Activated T-helper 1 cell treated with anti-CD3 and anti-CD28 coated beads, Interleukin-12 subunit alpha, Interleukin-12 subunit beta, Interleukin-2, Interleukin-4 antibody, amounts not matched to agents 30 ng/mL and 10 ng/mL and 1 ng/mL, durations not matched to agents 14 hours and 24 hours and 36 hours (primary cell): ENCODE measurements at regions not wholly inside any gene's neighbourhood (a gene's known extent, or its start where the extent isn't known, plus 50 kb on each side); places are given as distances from the start of the nearest gene placed in this dataset.
"Not testable (repeated sequence)": the region's sequence is repeated elsewhere in the genome, so short reads cannot be mapped to it uniquely, and the experiment has no call there.

ENCODE experiments used
- DNase-seq: peaks from one replicate; pipeline ENCODE4 v3.0.0; 2021; ENCODE audit warnings: low spot score
- H3K27ac Mint-ChIP-seq: one replicate; pipeline ENCODE4 v1.8.0; 2021; ENCODE audit warnings: mild to moderate bottlenecking, mixed read lengths
- H3K27me3 Mint-ChIP-seq: one replicate; pipeline ENCODE4 v1.8.0; 2022; ENCODE audit warnings: mild to moderate bottlenecking, moderate library complexity, mixed read lengths; ENCODE audit not compliant: insufficient read depth
- H3K36me3 Mint-ChIP-seq: one replicate; pipeline ENCODE4 v1.8.0; 2021; ENCODE audit warnings: low read depth, mixed read lengths
- H3K4me1 Mint-ChIP-seq: one replicate; pipeline ENCODE4 v1.8.0; 2021; ENCODE audit warnings: low read depth, mixed read lengths
- H3K4me3 Mint-ChIP-seq: one replicate; pipeline ENCODE4 v1.8.0; 2021; ENCODE audit warnings: mild to moderate bottlenecking, moderate library complexity, mixed read lengths
- H3K9me3 Mint-ChIP-seq: one replicate; pipeline ENCODE4 v1.8.0; 2021; ENCODE audit warnings: mixed read lengths
- intact Hi-C: fragments of 100-400 bp; cut with micrococcal nuclease; formaldehyde crosslinking; loops from one replicate; pipeline ENCODE4 v1.15.1; 2024

DNA sequence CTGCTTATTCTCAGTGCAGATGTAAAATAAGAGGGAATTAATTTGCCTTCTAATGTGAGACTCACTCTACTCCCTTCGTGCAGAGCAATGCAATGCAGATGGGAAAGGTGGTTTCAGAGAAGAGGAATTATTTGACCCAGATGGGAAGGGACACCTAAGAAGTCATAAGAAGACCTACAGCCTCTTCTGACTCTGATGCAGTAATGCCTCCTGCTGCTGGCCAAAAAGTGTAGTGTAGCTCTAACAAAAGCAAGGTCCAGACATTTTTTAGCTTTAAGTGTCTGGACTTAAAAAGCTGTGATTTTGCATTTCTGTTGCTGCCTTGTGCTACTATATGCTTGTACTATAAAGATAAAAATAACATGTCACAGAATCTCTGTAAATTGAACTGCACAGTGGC, 501.4 kb downstream of the TTLL7 start:
- peaks cover 25% of the 10 kb centered on the region for H3K36me3 Mint-ChIP-seq
- intact Hi-C loops, result no loop called here
- H3K4me1 Mint-ChIP-seq, result peaks cover 54% of the 10 kb centered on the region
- H3K9me3 Mint-ChIP-seq, result peaks cover 41% of the 10 kb centered on the region
- no peak overlapping the region for H3K4me3 Mint-ChIP-seq
- no peak for DNase-seq
- no peaks in the 10 kb centered on the region for H3K27me3 Mint-ChIP-seq
- no peak overlapping the region for H3K27ac Mint-ChIP-seq

DNA sequence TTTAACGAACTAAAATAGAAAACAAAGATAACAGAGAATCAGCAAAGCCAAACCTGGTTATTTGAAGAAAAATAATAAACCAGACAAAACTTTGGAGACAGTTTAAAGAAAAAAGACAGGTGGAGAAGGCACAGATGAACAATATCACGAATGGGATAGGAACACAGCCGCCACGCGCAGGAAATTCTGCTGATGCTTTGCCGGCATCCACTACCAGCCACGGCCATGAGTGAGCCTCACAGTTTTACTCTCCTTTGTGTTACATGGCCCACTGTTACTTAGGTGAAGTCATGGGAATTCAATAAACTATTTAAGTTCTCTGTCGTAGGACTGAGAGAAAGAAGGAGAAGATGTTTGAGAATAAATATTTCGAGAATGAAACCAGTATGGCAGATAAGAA, 503.4 kb downstream of the TTLL7 start:
- H3K36me3 Mint-ChIP-seq, result peaks cover 20% of the 10 kb centered on the region
- peaks cover 46% of the 10 kb centered on the region for H3K4me1 Mint-ChIP-seq
- DNase-seq, result no peak
- no peak overlapping the region for H3K27ac Mint-ChIP-seq
- peaks cover 38% of the 10 kb centered on the region for H3K9me3 Mint-ChIP-seq
- intact Hi-C loops, result no loop called here
- H3K27me3 Mint-ChIP-seq, result no peaks in the 10 kb centered on the region
- H3K4me3 Mint-ChIP-seq, result no peak overlapping the region

- Mint-ChIP-seq H3K9me3 (peaks cover 35% of the 10 kb centered on the region), H3K4me1 (peaks cover 47% of the 10 kb centered on the region), H3K27ac (no peak overlapping the region), H3K4me3 (no peak overlapping the region), H3K27me3 (no peaks in the 10 kb centered on the region), H3K36me3 (peaks cover 21% of the 10 kb centered on the region)
- no peak for DNase-seq
- intact Hi-C loops, result no loop called here
Observed at GRCh38 chr1:83493633-83494032, 505.3 kb downstream of the TTLL7 start.

- intact Hi-C loops, result loop anchor here (1.0 to 2.0 kb wide), 2 partner anchors 9 to 17 kb away; no protein-coding TSS in a partner anchor
- no peak for DNase-seq
- Mint-ChIP-seq H3K9me3 (peaks cover 36% of the 10 kb centered on the region), H3K4me1 (peaks cover 64% of the 10 kb centered on the region), H3K27ac (no peak overlapping the region), H3K36me3 (peaks cover 23% of the 10 kb centered on the region), H3K4me3 (no peak overlapping the region), H3K27me3 (no peaks in the 10 kb centered on the region)
Observed at GRCh38 chr1:83491930-83492329, 507.0 kb downstream of the TTLL7 start.

DNA sequence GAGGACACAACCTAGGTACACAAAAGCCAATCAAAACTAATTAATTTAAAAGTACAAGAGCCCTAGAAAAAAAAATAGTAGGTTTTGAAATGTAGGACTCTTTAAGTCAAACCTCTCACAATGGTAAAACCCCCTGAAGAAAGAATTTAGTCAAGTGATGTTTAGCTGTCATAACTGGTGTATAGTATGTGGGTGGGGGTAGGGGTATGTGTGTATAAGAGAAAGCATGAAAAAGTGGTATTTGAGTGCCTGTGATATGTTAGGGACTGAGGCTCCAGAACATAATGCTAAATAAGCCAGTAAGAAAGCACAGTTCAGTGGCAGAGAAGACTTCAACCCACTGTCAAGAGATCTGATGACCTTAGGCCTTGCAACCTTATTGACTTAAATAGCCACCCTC, 507.9 kb downstream of the TTLL7 start:
- H3K36me3 Mint-ChIP-seq, result peaks cover 22% of the 10 kb centered on the region
- H3K27me3 Mint-ChIP-seq, result no peaks in the 10 kb centered on the region
- peak overlapping the region; percentile 68 for H3K27ac Mint-ChIP-seq
- no peak for DNase-seq
- peaks cover 33% of the 10 kb centered on the region for H3K9me3 Mint-ChIP-seq
- intact Hi-C loops, result loop anchor here (1.0 to 2.0 kb wide), 2 partner anchors 10 to 18 kb away; no protein-coding TSS in a partner anchor
- H3K4me1 Mint-ChIP-seq, result peaks cover 73% of the 10 kb centered on the region
- no peak overlapping the region for H3K4me3 Mint-ChIP-seq

DNA sequence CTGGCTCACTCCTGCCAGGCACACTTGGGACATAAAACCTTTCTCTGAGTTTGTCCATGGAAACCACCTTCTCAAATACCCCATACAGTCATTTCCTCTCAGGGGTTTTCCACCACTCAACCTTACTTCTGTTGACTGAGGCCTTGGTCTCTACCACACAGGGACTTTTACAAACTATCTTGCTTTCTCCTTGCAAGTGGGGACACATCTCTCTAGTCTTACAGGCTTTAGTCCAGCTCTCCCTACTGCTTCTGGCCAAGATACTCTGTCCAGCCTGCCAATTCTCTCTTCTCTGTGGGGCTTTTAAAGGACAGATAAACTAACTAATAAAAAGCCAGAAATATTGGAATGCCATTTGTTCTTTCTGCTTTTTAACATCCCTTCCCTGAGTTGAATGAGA, 510.8 kb downstream of the TTLL7 start:
- peaks cover 70% of the 10 kb centered on the region for H3K4me1 Mint-ChIP-seq
- peaks cover 24% of the 10 kb centered on the region for H3K9me3 Mint-ChIP-seq
- intact Hi-C loops, H3K27me3 Mint-ChIP-seq: not testable (repeated sequence)
- peak overlapping the region; percentile 87 for H3K27ac Mint-ChIP-seq
- peak; percentile 47 for DNase-seq
- H3K4me3 Mint-ChIP-seq, result peak overlapping the region; percentile 17
- H3K36me3 Mint-ChIP-seq, result peaks cover 19% of the 10 kb centered on the region

GRCh38 chr1:83487460-83487859, 511.5 kb downstream of the TTLL7 start:
- Mint-ChIP-seq H3K36me3 (peaks cover 20% of the 10 kb centered on the region), H3K9me3 (peaks cover 22% of the 10 kb centered on the region), H3K27ac (peak overlapping the region; percentile 87), H3K4me1 (peaks cover 72% of the 10 kb centered on the region)
- DNase-seq, H3K27me3 Mint-ChIP-seq, H3K4me3 Mint-ChIP-seq, intact Hi-C loops: not testable (repeated sequence)

- DNase-seq, intact Hi-C loops, H3K4me3 Mint-ChIP-seq, H3K27ac Mint-ChIP-seq, H3K27me3 Mint-ChIP-seq: not testable (repeated sequence)
- Mint-ChIP-seq H3K9me3 (peaks cover 24% of the 10 kb centered on the region), H3K4me1 (peaks cover 67% of the 10 kb centered on the region), H3K36me3 (peaks cover 18% of the 10 kb centered on the region)
Observed at GRCh38 chr1:83485314-83486019, 513.5 kb downstream of the TTLL7 start.

DNA sequence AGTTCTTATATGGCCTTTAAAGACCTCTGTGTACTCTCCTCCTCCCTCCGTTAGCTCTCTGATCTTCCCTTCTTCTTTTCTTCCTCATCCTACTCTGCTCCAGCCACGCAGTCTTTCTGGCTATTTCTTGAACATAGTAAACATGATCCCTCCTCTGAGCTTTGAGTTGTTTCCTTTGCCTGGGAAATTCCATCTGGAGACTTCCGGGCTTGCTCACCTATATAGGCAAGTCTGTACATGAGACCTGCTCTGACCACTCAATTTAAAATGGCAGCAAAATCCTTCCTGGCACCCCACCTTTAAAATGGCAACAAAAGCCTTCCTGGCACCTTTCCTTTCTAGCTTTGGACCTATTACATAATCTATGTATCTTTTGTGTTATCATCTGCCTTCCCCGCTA, 517.6 kb downstream of the TTLL7 start:
- intact Hi-C loops, H3K27ac Mint-ChIP-seq, H3K27me3 Mint-ChIP-seq, H3K4me3 Mint-ChIP-seq, DNase-seq: not testable (repeated sequence)
- peaks cover 20% of the 10 kb centered on the region for H3K9me3 Mint-ChIP-seq
- H3K36me3 Mint-ChIP-seq, result peaks cover 19% of the 10 kb centered on the region
- peaks cover 39% of the 10 kb centered on the region for H3K4me1 Mint-ChIP-seq

- Mint-ChIP-seq H3K27ac (peak overlapping the region; percentile 80), H3K36me3 (peaks cover 17% of the 10 kb centered on the region), H3K4me1 (peaks cover 33% of the 10 kb centered on the region), H3K9me3 (peaks cover 20% of the 10 kb centered on the region)
- H3K27me3 Mint-ChIP-seq, DNase-seq, intact Hi-C loops, H3K4me3 Mint-ChIP-seq: not testable (repeated sequence)
Observed at GRCh38 chr1:83479591-83480239, 519.2 kb downstream of the TTLL7 start.

GRCh38 chr1:83478127-83478526, 520.8 kb downstream of the TTLL7 start:
- peaks cover 25% of the 10 kb centered on the region for H3K4me1 Mint-ChIP-seq
- peaks cover 14% of the 10 kb centered on the region for H3K36me3 Mint-ChIP-seq
- intact Hi-C loops, DNase-seq, H3K27ac Mint-ChIP-seq, H3K27me3 Mint-ChIP-seq, H3K4me3 Mint-ChIP-seq: not testable (repeated sequence)
- H3K9me3 Mint-ChIP-seq, result peaks cover 17% of the 10 kb centered on the region

GRCh38 chr1:83476518-83476917, 522.4 kb downstream of the TTLL7 start:
- peaks cover 13% of the 10 kb centered on the region for H3K36me3 Mint-ChIP-seq
- DNase-seq, H3K27me3 Mint-ChIP-seq, H3K4me3 Mint-ChIP-seq, intact Hi-C loops: not testable (repeated sequence)
- peaks cover 23% of the 10 kb centered on the region for H3K4me1 Mint-ChIP-seq
- H3K27ac Mint-ChIP-seq, result peak overlapping the region; percentile 62
- peaks cover 15% of the 10 kb centered on the region for H3K9me3 Mint-ChIP-seq

DNA sequence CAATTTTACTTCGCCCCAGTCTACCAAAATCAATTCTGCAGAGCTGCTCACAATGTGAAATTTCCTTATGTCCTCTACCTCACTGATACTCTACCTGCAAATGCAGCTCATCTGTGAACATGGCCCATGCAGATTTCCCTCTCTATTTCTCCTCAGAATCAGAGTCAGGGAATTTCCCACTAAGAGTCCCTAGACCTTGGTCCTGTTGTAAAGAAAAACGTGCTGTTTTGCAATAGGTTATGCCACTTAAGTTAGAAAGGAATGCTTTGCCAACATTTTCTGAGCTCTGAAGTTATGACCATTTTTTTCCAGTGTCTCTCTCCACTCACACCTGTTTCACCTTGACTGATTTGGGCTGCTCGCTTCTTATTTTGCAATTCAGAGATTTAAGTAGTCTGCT, 524.0 kb downstream of the TTLL7 start:
- H3K4me3 Mint-ChIP-seq, H3K27ac Mint-ChIP-seq: not testable (repeated sequence)
- peaks cover 11% of the 10 kb centered on the region for H3K4me1 Mint-ChIP-seq

More for the DNA sequence above, 524.0 kb downstream of the TTLL7 start:
- DNase-seq, H3K27me3 Mint-ChIP-seq, intact Hi-C loops, H3K36me3 Mint-ChIP-seq, H3K9me3 Mint-ChIP-seq: not testable (repeated sequence)
